Activated naive CD4-positive, alpha-beta T cell treated with Interleukin-2 at 50 U/mL for 16 hours (primary cell): ENCODE measurements at regions not wholly inside any gene's neighbourhood (a gene's known extent, or its start where the extent isn't known, plus 50 kb on each side); places are given as distances from the start of the nearest gene placed in this dataset.

ENCODE experiments used
- DNase-seq: peaks from one replicate; pipeline ENCODE4 v3.0.0-alpha.2; 2020

DNA sequence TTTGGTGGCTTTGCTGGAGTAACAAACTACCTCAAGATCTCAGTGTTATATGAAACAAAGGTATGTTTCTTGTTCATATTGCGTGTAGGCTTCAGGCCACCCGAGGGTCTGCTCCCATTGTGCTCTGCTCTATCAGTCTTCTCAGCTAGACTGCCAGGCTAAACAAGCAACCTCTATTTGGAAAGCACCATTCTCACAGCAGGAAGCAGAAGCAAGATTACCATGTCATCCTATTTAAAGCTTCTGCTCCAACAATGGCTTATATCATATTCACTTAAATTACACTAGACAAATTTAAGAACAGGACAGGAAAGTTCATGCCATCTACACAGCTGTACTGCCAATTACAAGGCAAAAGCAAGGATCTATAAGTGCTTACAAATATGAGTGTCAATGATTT is 385.8 kb downstream of the PPARGC1A start:
- no peak for DNase-seq

DNA sequence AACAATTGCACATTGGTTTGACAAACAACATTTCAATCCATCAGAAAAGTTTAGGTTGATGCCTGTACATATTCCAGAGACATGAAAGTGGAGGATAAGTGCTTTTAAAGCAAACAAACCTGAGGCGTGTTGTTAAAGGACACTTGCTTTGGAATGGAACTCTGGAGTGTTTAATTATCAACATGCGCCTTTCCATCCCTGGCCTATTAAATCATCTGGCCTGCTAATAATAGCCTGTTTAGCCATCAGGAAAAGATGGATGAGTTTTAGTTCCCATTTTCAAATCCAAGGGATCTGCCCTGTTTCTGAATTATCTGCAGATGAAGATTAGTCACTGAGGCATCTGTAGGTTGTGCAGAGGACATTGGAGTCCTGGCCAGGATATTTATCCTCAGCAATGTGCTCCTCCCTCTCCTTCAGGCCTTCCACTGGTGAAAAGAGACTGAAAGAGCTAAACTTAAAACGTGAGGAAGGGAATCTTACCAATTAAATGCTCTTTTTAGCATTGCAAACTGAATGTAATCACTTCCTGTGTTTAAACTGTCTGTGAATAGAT is 388.9 kb downstream of the PPARGC1A start:
- DNase-seq: no peak

DNA sequence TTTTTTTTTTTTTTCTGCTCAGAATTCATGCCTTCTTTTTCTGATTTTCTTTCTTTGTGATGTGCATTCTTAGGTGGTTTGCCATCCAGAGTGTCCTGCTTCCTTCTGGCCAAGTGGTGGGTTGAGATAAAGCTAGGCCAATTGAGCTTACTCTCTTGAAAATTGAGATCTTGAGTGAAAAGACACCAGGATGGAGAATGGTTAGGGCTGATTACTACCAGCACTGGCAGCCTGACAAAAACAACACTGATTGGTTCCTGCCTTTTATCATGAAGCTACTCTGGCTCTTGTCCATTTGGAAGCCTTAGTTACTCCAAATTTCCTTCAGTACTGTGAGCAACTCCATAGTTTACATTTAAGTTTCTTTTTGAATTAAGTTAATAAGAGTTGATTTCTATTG is 404.0 kb downstream of the PPARGC1A start:
- DNase-seq: no peak

DNA sequence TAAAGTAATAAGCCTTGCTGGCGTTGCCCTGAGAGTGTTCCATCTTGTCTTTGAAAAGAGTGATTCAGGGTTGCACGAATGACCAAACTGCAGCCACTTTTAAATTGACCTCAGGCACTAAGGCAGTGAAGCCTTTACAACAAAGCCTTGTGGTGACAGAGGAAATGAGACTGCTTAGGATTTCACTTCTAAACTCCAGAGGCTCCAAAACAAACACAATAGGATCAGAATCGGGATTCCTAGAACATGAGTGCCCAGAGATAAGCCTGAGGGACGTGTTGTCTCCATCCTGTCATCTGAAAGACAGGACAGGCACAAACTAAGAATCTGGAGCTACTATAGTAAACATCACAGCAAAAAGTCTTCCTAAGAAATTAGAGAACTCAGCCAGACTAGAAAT is 405.2 kb downstream of the PPARGC1A start:
- DNase-seq: no peak

DNA sequence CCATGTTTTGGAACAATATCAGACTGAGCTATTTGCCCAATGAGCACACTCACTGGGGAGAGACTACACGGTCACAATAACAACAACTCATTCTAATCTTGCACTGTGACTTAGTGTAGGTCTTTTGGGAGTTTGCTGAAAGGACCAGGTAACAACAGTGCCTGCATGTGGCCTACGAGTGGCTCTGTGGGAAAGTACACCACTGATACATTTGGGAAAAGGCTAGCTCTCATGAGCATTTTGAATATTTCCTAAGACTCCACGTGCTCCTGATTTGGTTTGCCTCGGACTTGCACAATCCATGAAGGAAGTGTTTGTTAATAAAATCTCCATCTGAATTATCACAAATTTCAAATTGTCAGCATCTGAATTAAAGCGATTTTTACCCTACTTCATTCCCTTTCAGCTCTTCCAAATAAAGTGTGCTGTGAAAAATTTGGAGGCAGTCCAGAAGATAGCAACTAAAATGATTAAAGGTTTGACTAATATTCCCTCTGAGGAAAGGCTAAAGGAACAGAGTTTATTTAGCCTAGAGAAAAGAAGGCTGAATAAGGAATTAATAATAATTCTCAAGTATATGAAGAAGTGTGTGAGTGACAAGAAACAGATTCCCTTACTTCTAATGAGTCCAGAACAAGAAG is 406.4 kb downstream of the PPARGC1A start:
- DNase-seq: no peak

DNA sequence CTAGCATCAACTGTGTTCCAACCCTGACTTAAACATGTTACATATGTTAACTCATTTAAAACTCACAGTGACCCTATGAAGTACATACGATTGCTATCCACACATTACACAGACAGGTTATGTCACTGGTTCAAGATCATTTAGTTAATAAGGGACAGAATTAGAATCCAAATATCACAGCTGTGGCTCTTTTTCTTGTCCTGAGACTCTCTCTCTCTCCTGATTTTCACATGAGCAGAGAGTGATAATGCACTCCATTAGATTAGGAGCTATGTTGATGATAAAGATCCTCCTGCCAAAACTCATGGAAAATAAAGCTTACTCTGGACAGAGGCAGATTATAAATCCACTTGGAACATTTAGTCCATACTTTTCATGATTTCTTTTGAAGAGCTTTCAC is 408.3 kb downstream of the PPARGC1A start:
- no peak for DNase-seq

DNA sequence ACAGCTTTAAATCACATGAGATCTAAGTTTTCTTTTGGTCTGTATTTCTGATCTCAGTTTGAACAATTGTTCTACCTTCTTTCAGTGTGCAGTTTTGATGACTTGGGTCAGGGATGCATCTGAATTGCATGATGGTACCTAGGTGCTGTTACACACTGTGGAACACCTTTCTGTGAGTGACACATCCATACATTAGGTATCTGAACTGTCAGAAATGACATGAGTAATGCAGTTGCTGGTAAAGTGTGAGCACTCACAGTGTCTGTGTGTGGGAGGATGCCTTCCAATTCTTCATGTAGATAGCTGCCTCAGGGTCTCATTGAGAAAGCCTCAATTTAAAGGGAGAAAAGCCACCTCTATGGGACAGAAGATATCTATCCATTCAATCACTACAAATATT is 411.9 kb downstream of the PPARGC1A start:
- DNase-seq: no peak

DNA sequence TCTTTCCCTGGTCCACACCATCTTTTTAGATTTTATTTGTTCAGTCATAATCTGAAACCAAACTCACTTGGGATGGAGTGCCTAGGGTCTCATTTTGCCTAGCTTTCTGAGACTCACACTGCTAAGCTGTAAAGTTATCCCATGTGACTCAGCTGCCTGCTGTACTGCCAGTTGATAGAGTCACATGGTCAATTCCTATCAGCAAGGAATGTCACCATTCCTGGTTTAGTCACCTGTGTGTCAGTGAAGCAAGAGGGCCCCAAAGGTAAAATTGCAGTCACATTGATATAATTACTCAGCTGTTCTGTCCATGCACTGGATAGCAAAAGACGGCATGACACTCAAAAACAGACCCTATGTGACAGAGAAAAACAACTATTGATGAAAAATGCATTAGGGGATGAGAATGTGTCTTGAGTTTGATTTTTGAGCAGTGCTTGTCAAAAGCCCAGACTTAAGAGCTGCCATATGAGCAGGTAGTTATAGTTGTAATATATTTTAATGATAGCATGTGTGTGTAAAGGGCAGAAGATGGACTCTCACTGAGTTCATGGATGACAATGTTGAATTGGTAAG is 413.2 kb downstream of the PPARGC1A start:
- no peak for DNase-seq

DNA sequence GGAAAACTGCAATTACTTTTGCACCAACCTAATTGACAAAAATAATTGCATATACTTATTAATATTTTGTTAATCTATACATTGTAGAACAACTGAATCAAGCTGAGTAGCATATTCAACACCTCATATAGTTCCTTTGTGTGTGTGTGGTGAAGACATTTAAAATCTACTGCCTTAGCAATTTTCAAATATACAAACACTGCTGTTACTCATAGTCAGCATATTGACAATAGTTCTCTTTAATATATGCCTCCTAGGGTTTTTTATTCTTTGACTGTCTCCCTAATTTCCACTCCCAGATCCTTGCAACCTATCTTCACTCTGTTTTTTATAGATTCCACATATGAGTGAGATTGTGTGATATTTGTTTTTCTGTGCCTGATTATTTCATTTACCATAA is 426.8 kb downstream of the PPARGC1A start:
- no peak for DNase-seq

DNA sequence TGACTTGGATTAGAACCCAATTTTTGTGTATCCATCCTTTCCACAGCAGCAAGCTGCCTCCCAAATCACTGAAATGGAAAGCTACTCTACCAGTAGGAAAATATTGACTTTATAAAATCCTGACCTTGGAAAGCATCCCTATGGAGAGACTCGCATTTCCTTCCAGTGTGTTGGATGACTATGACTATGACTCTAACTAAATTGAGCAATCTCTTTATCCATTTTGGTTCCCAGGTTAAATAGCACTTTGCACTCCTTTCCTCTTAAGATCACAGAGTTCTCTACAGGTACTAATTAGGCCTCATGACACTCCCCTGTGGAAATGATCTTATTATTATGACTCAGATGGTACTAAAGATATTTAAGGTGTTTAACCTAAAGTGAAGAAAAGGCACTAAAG is 431.8 kb downstream of the PPARGC1A start:
- DNase-seq: no peak

DNA sequence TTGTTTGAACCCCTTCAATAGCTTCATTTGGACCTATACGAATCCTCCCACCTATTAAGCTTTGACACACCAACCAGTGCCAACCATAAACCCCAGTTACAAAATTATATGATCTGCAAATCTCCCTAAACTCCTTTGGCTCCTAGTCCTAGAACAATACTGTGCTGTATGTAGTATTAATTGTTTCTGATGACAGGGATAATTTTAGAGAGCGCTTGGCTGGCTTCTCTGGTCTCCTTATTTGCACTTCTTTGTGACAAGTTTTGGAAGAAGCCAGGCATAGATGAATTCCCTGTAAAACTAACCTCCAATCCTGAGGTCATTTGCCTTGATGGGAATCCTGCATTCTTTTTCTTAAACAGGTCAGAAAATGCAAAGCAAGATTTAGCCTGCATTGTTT is 433.0 kb downstream of the PPARGC1A start:
- no peak for DNase-seq

DNA sequence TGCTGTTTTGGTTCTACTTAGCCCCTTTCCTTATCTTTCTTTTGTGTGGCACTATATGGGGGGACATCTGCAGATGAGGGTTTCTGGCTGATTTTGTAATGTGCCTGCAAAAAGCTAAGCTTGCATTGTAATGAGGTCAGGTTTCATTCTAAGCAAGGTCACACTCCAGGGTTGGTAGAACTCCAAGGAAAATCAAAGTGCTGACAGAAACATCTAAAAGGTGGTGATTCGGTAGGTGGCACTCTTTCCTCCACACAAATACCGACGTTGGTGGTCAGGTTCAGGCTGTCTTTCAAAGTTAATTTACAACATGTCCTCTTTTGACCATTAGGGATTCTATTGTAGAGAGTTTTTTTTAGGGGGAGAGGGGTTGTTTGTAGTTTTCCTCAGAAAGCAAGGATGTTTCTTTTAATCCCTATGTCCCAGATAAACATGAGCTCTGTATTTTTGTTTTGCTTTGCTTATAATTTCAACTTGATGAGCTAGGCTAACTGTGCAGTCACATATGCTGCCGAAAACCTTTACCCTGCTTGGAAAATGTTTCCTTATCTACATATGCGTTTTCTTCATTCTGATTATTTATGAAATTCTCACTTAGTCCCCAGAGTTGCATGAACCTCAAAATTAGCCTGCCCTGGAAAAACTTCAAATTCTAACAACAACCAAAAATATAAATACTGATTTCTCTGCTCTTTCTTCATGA is 434.2 kb downstream of the PPARGC1A start:
- DNase-seq: no peak

DNA sequence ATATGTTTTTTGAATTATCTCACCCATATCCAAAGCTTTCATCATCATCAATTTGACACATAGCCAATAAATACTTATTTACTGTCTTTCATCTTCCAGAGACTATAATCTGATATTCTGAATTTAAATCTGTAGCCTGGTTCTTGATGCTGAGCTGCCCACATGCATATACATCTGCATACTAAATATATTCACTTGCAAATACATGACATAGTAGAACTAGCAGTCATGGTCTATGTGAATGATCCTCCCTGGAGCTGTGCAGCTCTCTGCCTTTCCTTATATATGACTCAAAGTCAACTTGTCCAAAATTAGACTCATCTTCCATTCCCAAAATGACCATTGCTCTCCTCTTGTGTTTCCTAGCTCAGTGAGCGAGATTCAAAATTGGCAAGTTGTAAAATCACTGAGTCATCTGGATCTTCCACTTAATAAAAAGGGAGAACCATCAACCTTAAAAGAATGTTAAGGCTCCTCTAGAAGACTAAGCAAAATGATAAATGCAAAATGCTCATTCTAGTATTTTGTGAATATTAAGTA is 448.2 kb downstream of the PPARGC1A start:
- no peak for DNase-seq

DNA sequence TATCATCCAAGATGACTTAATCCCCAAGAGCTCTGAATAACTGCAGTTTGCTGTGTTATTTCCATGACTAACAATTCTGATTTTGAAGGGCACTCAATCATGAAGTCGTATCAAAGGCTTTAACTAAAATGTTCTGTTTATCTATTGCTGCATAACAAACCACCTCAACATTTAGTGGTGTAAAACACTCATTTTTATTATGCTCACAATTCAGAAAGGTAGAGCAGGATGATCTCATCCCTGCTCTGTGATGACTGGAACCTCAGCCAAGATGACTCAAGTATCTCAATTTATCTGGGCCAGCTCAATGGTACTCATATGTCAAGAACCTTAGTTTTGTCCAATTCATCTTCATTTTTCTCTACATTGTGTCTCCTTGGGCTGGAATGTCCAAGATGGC is 451.1 kb downstream of the PPARGC1A start:
- DNase-seq: no peak

DNA sequence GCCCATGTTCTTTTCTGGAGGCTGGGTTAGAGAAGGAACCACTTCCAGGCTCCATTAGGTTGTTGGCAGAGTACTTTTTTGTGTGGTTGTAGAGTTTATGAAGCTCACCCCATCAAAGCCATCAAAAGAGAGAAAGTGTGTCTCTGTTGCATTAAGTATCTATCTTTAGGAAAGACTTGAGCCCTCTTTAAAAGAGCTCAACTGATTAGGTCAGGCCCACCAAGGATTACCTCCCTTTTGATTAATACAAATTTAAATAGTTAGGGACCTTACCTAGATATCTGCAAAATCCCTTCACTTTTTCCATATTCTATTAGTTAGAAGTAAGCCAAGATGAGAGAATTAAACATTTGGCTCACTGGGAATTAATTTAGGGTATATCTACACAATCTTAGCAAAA is 460.4 kb downstream of the PPARGC1A start:
- no peak for DNase-seq

DNA sequence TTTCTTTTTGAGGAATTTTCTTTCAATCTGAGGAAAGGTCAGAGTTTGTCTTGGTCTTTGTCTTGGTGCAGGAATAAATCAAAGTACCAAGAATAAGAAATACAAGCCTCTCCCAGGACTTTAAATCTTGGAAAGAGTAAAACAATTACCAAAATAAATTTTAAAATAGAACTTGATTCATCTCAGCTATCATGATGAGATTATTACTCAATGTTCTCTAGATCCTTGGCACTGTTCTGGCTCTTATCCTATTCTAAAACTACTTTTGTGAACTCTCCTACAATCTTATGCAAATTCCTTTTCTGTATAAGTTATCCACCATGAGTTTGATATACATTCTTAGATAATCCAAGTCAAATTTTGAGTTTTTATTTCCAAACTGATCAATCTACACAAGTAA is 464.3 kb downstream of the PPARGC1A start:
- DNase-seq: no peak

DNA sequence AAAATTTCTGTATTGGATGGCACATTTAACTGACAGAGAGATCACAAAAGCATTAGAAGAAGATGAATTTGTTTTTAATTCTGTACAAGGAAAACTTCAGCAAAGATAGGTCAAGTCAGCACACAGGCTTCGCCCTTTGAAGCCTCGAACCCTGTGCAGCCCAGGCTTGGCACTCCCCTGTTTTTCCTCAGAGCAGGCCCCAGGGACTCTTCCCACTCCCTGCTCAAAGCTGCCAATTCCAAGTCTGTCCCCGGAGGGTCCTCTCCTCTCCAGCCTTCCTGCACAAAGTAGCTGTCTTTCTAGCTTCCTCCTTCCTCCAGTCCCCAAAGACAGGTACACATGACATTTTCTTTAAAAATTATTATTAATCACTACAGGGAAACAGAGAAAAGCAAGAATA is 466.3 kb downstream of the PPARGC1A start:
- no peak for DNase-seq

DNA sequence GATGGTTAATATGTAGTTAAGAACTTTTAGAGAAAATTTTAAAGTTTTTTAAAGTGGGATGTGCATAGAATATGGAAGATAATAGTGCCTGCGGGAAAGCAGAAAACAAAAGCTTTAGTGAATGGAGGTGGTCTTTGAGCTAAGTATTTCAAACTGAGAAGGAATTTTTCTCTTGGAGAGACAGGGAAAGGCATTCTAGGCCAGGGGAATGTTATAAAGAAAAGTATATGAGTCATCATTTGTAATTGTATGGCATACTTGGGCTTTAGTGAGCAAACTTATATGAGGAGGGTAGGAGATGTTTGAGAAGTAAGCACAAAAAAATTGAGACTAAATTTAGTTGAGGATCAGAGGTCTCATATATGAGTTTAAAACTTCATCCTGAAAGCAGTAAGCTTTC is 467.0 kb downstream of the PPARGC1A start:
- DNase-seq: no peak

DNA sequence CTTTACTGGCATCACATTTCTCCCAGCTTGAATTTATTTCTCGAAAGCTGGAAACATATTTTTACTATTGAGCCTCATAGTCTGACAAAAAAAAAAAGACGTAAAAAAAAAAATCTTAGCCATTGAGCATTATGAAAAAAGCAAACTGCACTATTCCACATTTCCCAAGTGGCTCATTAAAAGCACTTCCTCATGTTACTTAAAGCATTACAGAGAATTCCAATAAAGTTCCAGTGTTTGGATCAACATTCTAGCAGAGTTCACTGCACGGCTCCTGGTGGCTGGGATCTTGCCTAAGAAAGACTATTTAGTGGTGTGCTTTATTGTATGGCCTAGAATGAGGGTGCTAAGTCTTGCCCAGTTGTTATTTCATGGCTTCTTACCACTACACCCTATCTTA is 476.2 kb downstream of the PPARGC1A start:
- no peak for DNase-seq

DNA sequence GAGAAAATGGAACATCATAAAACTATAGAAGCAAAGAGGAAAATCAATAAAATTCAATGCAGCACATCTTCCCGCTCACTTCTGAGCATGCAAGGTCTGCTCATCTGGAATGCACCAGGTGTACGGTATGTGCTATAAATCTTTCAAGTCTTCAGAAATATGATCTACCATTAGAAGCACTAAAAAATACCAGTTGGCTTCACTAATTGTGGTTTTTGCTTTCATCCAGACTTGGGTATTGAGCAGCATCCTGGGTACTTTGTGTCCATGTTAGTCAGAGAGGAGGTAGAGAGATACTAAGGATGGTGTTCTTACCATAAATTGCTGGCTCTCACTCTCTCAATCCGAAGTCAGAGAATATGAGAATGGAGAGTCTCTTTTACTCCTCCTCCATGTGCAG is 477.1 kb downstream of the PPARGC1A start:
- no peak for DNase-seq

DNA sequence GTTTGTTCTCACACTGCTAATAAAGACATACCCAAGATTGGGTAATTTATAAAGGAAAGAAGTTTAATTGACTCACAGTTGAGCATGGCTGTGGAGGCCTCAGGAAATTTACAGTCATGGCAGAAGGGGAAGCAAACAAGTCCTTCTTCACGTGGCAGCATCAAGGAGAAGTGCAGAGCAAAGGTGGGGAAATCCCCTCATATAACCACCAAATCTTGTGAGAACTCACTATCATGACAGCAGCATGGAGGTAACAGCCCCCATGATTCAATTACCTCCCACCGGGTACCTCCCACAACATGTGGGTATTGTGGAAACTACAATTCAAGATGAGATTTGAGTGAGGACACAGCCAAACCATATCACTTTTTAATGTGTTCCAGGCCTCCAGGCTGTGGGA is 480.9 kb downstream of the PPARGC1A start:
- peak; percentile 1 for DNase-seq

DNA sequence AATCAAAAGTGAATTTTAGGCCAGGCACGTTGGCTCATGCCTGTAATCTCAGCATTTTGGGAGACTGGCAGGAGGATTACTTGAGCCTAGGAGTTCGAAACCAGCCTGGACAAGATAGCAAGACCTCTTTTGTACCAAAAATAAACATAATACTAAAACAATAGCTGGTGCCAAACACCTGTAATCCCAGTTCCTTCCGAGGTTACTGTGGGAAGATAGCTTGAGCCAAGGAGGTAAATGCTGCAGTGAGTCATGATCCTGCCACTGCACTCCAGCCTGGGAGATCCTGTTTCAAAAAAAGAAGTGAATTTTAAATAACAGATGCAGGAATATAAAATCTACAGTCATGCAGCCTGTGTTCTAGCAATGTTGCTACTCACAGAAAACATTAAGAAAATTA is 488.3 kb downstream of the PPARGC1A start:
- no peak for DNase-seq

DNA sequence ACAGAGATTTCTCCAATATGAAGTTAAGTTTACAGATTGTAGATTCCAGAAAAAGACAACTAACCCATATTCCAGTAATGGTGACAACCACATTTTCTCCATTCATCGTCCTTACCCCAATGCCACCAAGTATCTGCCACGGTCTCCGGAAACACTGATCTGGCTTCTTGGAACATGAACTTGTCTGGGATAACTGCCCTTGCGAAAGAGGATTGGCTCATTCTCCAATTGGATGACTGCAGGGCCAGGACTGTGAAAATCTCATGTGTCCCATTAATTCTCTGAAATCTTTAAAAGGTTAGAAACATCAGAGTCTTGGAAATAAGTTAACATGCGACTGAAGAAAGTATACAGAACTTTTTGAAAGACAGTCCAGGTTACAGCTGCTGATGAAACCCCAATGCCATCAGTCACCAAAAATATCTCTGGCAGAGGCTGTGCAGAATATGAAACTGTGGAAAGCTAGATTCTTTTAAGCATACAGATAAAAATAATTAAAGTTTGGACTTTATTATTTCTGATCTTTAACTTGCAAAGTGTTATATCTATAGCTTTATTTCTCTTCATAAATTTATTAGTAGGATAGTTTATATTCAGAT is 496.9 kb downstream of the PPARGC1A start:
- no peak for DNase-seq

DNA sequence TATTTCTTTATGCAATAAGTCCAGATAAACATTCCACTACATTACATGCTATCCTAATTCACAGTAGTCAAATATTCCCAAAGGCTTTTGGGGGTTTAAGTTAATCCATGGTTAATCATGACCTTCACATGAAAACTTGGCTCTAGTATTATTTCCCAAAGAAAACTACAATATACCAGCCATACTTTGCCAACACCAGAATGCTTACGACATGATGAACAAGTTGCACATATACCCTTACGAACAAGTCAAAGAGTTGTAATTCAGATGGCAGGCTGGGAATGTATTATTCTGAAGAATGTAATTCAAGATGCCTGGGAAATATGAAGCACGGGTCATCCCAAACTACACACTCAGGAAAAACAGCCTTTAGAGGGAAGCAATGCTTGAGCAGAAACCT is 499.6 kb downstream of the PPARGC1A start:
- DNase-seq: no peak
